ENCODE measurements at regions not wholly inside any gene's neighbourhood (a gene's known extent, or its start where the extent isn't known, plus 50 kb on each side); places are given as distances from the start of the nearest gene placed in this dataset.

- no peaks in the 10 kb centered on the region for H3K27me3 ChIP-seq (ENCODE audit: control insufficient read depth, insufficient read depth, low read length, poor library complexity, severe bottlenecking)
Measured at GRCh38 chr7:112882991-112883390, 92.8 kb upstream of the TMEM168 start.

GRCh38 chr7:112882511-112882910 lies 92.3 kb upstream of the TMEM168 start:
- peaks cover 5% of the 10 kb centered on the region for H3K9me3 Mint-ChIP-seq
- WGBS, 2 experiments (ENCODE audit: insufficient coverage in 1 of 2, insufficient read length in 1 of 2) = 82% methylated on average over 3 of the region's 3 CpGs; no CpG with 5 or more reads in 1 of the 2 experiments
- Histone ChIP-seq H3K27me3 (ENCODE audit: control insufficient read depth, insufficient read depth, low read length, poor library complexity, severe bottlenecking) (no peaks in the 10 kb centered on the region), H3K4me1 (ENCODE audit: control insufficient read depth, insufficient read depth, low read length) (no peaks in the 10 kb centered on the region), H3K4me3 (ENCODE audit: low read length) (no peak overlapping the region), H3K9me3 (ENCODE audit: control insufficient read depth, low read length) (no peaks in the 10 kb centered on the region), H3K36me3 (ENCODE audit: control insufficient read depth, insufficient read depth, low read length) (no peaks in the 10 kb centered on the region), H3K9ac (ENCODE audit: extremely low read depth, low read length, poor library complexity, severe bottlenecking) (no peak overlapping the region), H3K27ac (ENCODE audit: low read depth, low read length) (no peak overlapping the region)
- H3K36me3 Mint-ChIP-seq (ENCODE audit: low read depth) = peaks cover 31% of the 10 kb centered on the region
- DNase-seq = no peak
- TF ChIP-seq CTCF (conservative IDR thresholded peaks at IDR 0.05) = no peak
- H3K4me1 Mint-ChIP-seq = peaks cover 4% of the 10 kb centered on the region
- no peak overlapping the region for H3K4me3 Mint-ChIP-seq
- H3K27me3 Mint-ChIP-seq (ENCODE audit: insufficient read depth) = no peaks in the 10 kb centered on the region
- no peak overlapping the region for H3K27ac Mint-ChIP-seq

More at GRCh38 chr7:112882991-112883390, 92.8 kb upstream of the TMEM168 start:
- Histone ChIP-seq H3K36me3 (ENCODE audit: control insufficient read depth, insufficient read depth, low read length) (no peaks in the 10 kb centered on the region), H3K4me1 (ENCODE audit: control insufficient read depth, insufficient read depth, low read length) (no peaks in the 10 kb centered on the region), H3K9me3 (ENCODE audit: control insufficient read depth, low read length) (no peaks in the 10 kb centered on the region), H3K4me3 (ENCODE audit: low read length) (no peak overlapping the region), H3K27ac (ENCODE audit: low read depth, low read length) (no peak overlapping the region), H3K9ac (ENCODE audit: extremely low read depth, low read length, poor library complexity, severe bottlenecking) (no peak overlapping the region)
- no peak overlapping the region for H3K27ac Mint-ChIP-seq
- H3K27me3 Mint-ChIP-seq (ENCODE audit: insufficient read depth) = no peaks in the 10 kb centered on the region
- no peak overlapping the region for H3K4me3 Mint-ChIP-seq
- no peak for TF ChIP-seq CTCF (conservative IDR thresholded peaks at IDR 0.05)
- H3K4me1 Mint-ChIP-seq = peaks cover 3% of the 10 kb centered on the region
- peaks cover 31% of the 10 kb centered on the region for H3K36me3 Mint-ChIP-seq (ENCODE audit: low read depth)
- DNase-seq = no peak
- H3K9me3 Mint-ChIP-seq = peaks cover 5% of the 10 kb centered on the region

- no peak overlapping the region for H3K4me3 ChIP-seq (ENCODE audit: low read length)
- H3K9ac ChIP-seq (ENCODE audit: extremely low read depth, low read length, poor library complexity, severe bottlenecking) = no peak overlapping the region
- no peak overlapping the region for H3K4me3 Mint-ChIP-seq
- WGBS, 2 experiments (ENCODE audit: insufficient coverage in 1 of 2, insufficient read length in 1 of 2) = 93 to 100% methylated on average over 2 to 4 of the region's 4 CpGs
- no peaks in the 10 kb centered on the region for H3K36me3 ChIP-seq (ENCODE audit: control insufficient read depth, insufficient read depth, low read length)
- no peak for TF ChIP-seq CTCF (conservative IDR thresholded peaks at IDR 0.05)
- H3K27ac Mint-ChIP-seq = no peak overlapping the region
- H3K27me3 Mint-ChIP-seq (ENCODE audit: insufficient read depth) = no peaks in the 10 kb centered on the region
- H3K27me3 ChIP-seq (ENCODE audit: control insufficient read depth, insufficient read depth, low read length, poor library complexity, severe bottlenecking) = no peaks in the 10 kb centered on the region
- no peak overlapping the region for H3K27ac ChIP-seq (ENCODE audit: low read depth, low read length)
- no peak for DNase-seq
- H3K36me3 Mint-ChIP-seq (ENCODE audit: low read depth) = peaks cover 29% of the 10 kb centered on the region
- H3K4me1 Mint-ChIP-seq = peaks cover 4% of the 10 kb centered on the region
- no peaks in the 10 kb centered on the region for H3K4me1 ChIP-seq (ENCODE audit: control insufficient read depth, insufficient read depth, low read length)
- H3K9me3 ChIP-seq (ENCODE audit: control insufficient read depth, low read length) = no peaks in the 10 kb centered on the region
- H3K9me3 Mint-ChIP-seq = peaks cover 5% of the 10 kb centered on the region
Measured at GRCh38 chr7:112882022-112882421, 91.8 kb upstream of the TMEM168 start.
